ENCODE measurements at regions not wholly inside any gene's neighbourhood (a gene's known extent, or its start where the extent isn't known, plus 50 kb on each side); places are given as distances from the start of the nearest gene placed in this dataset.
A peak's percentile ranks its signal among the peaks of the same experiment; 100 is the strongest.

- H3K4me3 ChIP-seq (ENCODE audit: low read length): no peak overlapping the region
- DNase-seq (ENCODE audit: low read depth, low spot score): peak; percentile 10
These were observed 537.2 kb downstream of the GATA3 start for GRCh38 chr10:8591640-8592039.

DNA sequence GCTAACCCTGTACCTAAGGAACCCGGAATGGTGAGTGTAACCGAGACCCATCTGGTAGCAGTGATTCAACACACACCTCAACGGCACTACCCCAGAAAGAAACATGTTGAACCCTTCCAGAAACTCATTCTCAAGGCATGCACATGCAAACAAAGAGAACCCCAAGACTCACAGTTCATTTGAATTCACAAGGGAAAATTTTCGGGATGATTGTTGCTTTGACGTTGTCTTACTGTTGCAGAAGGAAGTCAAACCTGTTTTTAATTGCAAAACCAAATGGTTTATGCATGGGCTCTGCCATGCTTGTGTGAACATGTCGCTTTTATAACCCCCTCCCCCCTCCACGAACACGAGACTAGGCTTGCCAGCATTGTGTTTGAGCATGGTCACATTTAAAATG is 539.7 kb downstream of the GATA3 start:
- no peak overlapping the region for H3K4me3 ChIP-seq (ENCODE audit: low read length)
- no peak for DNase-seq (ENCODE audit: low read depth, low spot score)

GRCh38 chr10:8594711-8595110 is 540.2 kb downstream of the GATA3 start:
- H3K4me3 ChIP-seq (ENCODE audit: low read length): no peak overlapping the region
- no peak for DNase-seq (ENCODE audit: low read depth, low spot score)

- H3K4me3 ChIP-seq (ENCODE audit: low read length): no peak overlapping the region
- DNase-seq (ENCODE audit: low read depth, low spot score): no peak
These were observed 540.7 kb downstream of the GATA3 start for GRCh38 chr10:8595140-8595539.

DNA sequence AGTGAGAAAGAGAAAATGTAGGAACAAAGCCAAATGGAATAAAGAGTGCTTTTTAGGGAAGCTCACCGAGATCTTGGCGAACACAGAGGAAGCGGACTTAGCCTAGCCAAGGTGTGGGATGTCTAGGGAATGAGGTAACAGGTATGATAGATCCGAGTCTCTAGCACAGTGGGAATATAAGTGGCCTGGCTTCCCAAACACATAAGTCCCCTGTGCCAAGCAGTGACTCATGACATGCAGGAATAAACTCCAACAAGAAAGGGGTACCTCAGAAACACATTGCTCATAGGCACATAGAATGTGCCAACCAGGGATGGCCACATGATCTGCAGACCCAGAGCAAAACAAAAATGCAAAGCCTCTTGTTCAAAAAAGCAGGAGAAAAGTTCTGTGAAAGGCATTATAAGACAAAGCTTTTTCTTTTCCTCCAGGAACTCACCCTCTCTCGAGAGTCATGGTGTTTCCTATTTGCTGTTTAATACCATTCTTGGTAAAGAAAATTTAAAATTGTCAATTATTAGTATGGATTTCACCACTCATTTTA is 542.5 kb downstream of the GATA3 start:
- H3K4me3 ChIP-seq (ENCODE audit: low read length): no peak overlapping the region
- DNase-seq (ENCODE audit: low read depth, low spot score): no peak

DNA sequence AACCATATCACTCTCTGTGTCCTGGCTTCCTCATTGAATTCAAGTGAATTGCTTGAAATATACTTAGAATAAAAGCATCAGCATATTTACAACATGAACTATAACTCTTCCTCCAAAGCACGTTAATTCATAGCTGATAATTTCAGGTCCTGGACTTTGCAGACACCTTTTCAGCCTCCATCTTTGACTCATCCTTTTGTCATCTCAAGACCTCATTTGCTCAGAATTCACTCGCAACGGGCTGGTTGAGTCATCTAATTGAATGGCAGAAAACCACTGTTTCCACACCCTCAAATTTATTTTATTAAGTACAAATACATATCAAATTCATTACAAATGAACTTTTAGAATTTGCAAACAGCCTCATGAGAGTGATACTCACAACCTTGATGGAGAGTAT is 545.7 kb downstream of the GATA3 start:
- no peak overlapping the region for H3K4me3 ChIP-seq (ENCODE audit: low read length)
- no peak for DNase-seq (ENCODE audit: low read depth, low spot score)

- H3K4me3 ChIP-seq (ENCODE audit: low read length): no peak overlapping the region
These were observed 548.3 kb downstream of the GATA3 start for GRCh38 chr10:8602821-8603220.

DNA sequence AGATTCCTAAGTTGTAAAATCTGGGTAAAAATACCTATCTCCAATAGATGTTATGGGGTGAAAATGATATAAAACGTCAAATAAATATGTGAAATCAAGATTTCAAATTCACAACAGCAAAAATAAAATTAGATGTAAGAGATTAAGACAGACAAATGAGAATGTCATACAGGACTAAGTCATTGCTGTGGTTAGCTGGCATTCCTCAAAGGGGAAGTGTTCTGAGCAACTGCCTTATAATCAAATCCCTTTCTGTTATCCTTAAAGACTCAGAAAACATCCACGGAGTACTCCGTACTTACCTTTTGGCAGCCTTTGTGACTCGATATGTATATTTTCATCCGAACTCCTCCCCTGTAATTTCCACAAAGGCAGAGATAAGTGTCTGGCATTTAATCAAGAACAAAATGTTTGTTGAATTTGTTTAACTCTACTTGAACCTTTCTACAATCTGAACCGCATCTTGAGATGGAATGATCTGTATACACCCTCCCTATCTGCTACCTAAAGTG is 559.6 kb downstream of the GATA3 start:
- DNase-seq (ENCODE audit: low read depth, low spot score): no peak
- H3K4me3 ChIP-seq (ENCODE audit: low read length): no peak overlapping the region

More at GRCh38 chr10:8602821-8603220, 548.3 kb downstream of the GATA3 start:
- no peak for DNase-seq (ENCODE audit: low read depth, low spot score)

DNA sequence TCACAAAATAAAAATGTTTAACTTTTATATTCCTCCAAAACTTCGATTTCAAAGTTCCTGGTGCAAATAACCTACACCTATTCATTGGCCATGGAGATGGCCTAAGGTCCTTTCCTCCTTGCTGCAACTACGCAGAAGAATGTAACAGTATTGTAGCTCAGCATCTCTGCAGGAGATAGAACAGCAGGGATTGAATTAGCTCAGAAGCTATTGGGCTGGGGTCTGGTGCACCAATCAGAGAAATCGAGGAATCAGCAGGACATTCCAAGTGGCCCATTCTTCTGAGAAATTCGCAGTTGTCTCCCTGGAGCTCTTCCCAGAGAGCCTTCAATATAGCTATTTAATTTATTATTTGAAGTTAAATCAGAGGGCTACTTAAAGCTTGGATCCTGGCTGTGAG is 560.6 kb downstream of the GATA3 start:
- no peak for DNase-seq (ENCODE audit: low read depth, low spot score)
- H3K4me3 ChIP-seq (ENCODE audit: low read length): no peak overlapping the region

GRCh38 chr10:8616166-8616565 is 561.7 kb downstream of the GATA3 start:
- no peak for DNase-seq (ENCODE audit: low read depth, low spot score)
- no peak overlapping the region for H3K4me3 ChIP-seq (ENCODE audit: low read length)

- DNase-seq (ENCODE audit: low read depth, low spot score): no peak
- H3K4me3 ChIP-seq (ENCODE audit: low read length): no peak overlapping the region
These were observed 563.3 kb downstream of the GATA3 start for GRCh38 chr10:8617792-8618191.

DNA sequence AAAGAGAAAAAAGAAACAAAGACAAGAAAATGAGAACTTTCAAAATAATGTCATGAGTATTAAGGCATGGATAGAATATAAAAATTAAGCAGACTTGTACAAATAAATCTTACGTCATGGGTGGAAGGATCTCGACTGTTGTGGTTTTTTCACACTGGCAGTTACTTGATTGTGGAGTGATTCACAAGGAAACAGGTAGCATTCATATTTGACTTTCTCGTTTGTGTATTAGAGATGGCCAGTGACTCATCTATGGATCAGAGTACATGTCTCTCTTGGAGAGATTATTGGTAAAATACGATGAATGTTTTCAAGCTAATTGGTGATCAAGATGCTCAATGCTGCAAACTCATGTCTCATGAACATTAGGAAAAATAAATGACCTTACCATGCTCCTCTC is 564.3 kb downstream of the GATA3 start:
- no peak overlapping the region for H3K4me3 ChIP-seq (ENCODE audit: low read length)
- no peak for DNase-seq (ENCODE audit: low read depth, low spot score)

- H3K4me3 ChIP-seq (ENCODE audit: low read length): no peak overlapping the region
- no peak for DNase-seq (ENCODE audit: low read depth, low spot score)
These were observed 573.9 kb downstream of the GATA3 start for GRCh38 chr10:8628351-8628750.

DNA sequence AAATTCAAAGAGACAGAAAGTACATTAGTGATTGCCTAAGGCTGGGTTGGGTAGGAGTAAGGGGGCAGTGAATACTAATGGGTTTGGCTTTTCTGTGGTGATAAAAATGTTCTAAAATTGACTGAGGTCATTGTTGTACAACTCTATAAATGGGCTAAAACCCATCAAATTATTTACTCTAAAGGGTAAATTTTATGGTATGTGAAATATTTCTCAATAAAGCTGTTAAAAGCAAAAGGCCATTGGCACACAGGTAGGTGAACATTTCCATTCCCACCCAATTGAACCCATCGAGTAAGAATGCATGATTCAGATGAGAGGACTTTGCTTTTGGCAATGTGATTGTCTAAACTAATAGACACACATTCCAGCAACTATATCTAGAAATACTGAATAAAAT is 579.4 kb downstream of the GATA3 start:
- H3K4me3 ChIP-seq (ENCODE audit: low read length): no peak overlapping the region
- DNase-seq (ENCODE audit: low read depth, low spot score): no peak

DNA sequence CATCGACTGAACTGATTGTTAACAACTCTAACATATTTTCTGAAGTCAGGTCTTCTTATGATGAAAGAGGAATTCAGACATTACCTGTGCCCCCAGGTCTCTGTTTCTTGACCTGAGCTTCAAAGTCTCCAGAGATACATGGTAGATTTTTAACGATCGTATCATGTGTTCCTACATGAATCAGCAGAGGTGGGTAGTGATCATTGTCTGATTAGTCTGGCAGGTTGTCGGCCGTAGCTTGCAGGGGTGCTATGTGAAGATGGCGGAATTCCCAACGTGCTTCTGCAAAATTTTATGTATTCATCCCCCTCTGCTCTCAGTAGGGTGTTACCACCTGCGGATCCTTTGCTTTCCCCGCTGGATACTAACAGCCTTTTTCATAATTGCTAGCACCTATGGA is 581.9 kb downstream of the GATA3 start:
- no peak for DNase-seq (ENCODE audit: low read depth, low spot score)
- no peak overlapping the region for H3K4me3 ChIP-seq (ENCODE audit: low read length)

GRCh38 chr10:8637640-8638039 is 583.2 kb downstream of the GATA3 start:
- no peak for DNase-seq (ENCODE audit: low read depth, low spot score)
- H3K4me3 ChIP-seq (ENCODE audit: low read length): no peak overlapping the region

- H3K4me3 ChIP-seq (ENCODE audit: low read length): no peak overlapping the region
- no peak for DNase-seq (ENCODE audit: low read depth, low spot score)
These were observed 583.7 kb downstream of the GATA3 start for GRCh38 chr10:8638088-8638672.

GRCh38 chr10:8639486-8640185 is 585.1 kb downstream of the GATA3 start:
- H3K4me3 ChIP-seq (ENCODE audit: low read length): no peak overlapping the region
- no peak for DNase-seq (ENCODE audit: low read depth, low spot score)

DNA sequence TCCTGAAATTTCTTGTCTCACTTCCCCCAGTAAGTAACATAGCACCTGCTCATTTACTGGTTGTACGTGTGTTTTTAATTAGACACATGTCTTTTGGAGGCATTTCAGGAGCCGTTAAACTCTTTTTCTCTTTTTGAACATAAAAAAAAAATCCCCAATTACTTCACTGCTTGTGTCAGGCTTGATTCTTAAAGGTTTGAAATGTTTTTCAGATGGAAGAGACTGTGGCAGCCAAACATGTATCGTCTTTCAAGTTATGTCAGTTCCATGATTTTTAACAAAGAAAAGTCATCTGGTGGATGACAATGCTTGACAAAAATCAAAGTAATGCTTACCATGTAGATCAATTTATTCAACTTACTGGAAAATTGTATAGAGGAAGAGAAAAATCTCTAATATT is 585.8 kb downstream of the GATA3 start:
- no peak overlapping the region for H3K4me3 ChIP-seq (ENCODE audit: low read length)
- DNase-seq (ENCODE audit: low read depth, low spot score): no peak

GRCh38 chr10:8640878-8641277 is 586.4 kb downstream of the GATA3 start:
- no peak overlapping the region for H3K4me3 ChIP-seq (ENCODE audit: low read length)
- no peak for DNase-seq (ENCODE audit: low read depth, low spot score)

DNA sequence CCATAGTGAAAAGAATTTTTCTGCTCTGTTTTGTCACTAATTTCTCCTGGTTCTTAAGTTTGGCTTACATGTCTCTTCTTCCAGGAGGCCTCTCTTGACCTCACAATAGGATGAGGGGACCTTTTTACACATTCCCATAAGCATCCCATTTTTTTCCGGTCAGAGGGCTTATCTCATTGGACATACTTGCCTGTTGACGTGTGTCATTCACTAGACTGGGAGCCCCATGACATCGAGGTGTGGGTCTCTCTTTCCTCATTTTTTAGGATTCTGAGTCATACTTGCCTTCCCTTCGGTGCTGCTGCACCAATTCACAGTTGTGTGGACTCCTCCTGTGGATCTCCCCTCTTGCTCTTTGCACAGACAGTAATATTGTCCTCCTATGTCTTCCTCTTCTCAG is 601.8 kb downstream of the GATA3 start:
- no peak for DNase-seq (ENCODE audit: low read depth, low spot score)
- H3K4me3 ChIP-seq (ENCODE audit: low read length): no peak overlapping the region
